ENCODE measurements at regions not wholly inside any gene's neighbourhood (a gene's known extent, or its start where the extent isn't known, plus 50 kb on each side); places are given as distances from the start of the nearest gene placed in this dataset.

DNA sequence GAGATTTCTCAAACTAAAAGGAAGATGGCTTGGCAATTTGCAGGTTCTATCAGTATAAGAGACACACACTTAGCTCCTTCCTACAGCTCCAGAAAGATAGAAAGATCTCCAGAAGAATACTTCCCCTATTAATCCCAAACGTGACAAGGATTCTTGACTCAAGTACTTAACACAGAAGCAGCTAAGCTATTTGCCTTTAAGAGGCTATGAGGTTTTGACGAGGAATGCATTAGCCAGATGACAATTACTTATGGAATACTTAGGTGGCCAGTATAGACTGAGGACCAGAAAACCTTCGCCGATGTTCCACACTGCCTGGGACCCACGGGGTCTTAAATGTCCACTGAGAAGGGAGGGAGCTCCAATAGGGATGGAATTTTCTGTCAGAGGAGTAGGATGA is 340.5 kb upstream of the KIF2A start:
- TF ChIP-seq ZFP3 (CRISPR knock-in tag; IDR thresholded peaks at IDR 0.05) (no peak), SNAI2 (CRISPR knock-in tag; IDR thresholded peaks at IDR 0.05) (no peak), RARB (CRISPR knock-in tag; IDR thresholded peaks at IDR 0.05) (no peak), BACH2 (CRISPR knock-in tag; IDR thresholded peaks at IDR 0.05; ENCODE audit: borderline replicate concordance) (no peak), ZNF70 (CRISPR knock-in tag; IDR thresholded peaks at IDR 0.05) (no peak), OSR1 (CRISPR knock-in tag; IDR thresholded peaks at IDR 0.05) (no peak), POU6F1 (CRISPR knock-in tag; IDR thresholded peaks at IDR 0.05; ENCODE audit: borderline replicate concordance, low read depth) (no peak), ZFP30 (CRISPR knock-in tag; IDR thresholded peaks at IDR 0.05) (no peak), ARNTL (CRISPR knock-in tag; IDR thresholded peaks at IDR 0.05; ENCODE audit: borderline replicate concordance, low read depth) (no peak), CREB5 (CRISPR knock-in tag; IDR thresholded peaks at IDR 0.05; ENCODE audit: low read depth) (no peak)
- TF ChIP-seq, protein P1, sequence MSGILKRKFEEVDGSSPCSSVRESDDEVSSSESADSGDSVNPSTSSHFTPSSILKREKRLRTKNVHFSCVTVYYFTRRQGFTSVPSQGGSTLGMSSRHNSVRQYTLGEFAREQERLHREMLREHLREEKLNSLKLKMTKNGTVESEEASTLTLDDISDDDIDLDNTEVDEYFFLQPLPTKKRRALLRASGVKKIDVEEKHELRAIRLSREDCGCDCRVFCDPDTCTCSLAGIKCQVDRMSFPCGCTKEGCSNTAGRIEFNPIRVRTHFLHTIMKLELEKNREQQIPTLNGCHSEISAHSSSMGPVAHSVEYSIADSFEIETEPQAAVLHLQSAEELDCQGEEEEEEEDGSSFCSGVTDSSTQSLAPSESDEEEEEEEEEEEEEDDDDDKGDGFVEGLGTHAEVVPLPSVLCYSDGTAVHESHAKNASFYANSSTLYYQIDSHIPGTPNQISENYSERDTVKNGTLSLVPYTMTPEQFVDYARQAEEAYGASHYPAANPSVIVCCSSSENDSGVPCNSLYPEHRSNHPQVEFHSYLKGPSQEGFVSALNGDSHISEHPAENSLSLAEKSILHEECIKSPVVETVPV (CRISPR knock-in tag; IDR thresholded peaks at IDR 0.05) = no peak
- TF ChIP-seq, protein P2, sequence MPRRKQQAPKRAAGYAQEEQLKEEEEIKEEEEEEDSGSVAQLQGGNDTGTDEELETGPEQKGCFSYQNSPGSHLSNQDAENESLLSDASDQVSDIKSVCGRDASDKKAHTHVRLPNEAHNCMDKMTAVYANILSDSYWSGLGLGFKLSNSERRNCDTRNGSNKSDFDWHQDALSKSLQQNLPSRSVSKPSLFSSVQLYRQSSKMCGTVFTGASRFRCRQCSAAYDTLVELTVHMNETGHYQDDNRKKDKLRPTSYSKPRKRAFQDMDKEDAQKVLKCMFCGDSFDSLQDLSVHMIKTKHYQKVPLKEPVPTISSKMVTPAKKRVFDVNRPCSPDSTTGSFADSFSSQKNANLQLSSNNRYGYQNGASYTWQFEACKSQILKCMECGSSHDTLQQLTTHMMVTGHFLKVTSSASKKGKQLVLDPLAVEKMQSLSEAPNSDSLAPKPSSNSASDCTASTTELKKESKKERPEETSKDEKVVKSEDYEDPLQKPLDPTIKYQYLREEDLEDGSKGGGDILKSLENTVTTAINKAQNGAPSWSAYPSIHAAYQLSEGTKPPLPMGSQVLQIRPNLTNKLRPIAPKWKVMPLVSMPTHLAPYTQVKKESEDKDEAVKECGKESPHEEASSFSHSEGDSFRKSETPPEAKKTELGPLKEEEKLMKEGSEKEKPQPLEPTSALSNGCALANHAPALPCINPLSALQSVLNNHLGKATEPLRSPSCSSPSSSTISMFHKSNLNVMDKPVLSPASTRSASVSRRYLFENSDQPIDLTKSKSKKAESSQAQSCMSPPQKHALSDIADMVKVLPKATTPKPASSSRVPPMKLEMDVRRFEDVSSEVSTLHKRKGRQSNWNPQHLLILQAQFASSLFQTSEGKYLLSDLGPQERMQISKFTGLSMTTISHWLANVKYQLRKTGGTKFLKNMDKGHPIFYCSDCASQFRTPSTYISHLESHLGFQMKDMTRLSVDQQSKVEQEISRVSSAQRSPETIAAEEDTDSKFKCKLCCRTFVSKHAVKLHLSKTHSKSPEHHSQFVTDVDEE (CRISPR knock-in tag; IDR thresholded peaks at IDR 0.05) = no peak
- TF ChIP-seq, protein P3, sequence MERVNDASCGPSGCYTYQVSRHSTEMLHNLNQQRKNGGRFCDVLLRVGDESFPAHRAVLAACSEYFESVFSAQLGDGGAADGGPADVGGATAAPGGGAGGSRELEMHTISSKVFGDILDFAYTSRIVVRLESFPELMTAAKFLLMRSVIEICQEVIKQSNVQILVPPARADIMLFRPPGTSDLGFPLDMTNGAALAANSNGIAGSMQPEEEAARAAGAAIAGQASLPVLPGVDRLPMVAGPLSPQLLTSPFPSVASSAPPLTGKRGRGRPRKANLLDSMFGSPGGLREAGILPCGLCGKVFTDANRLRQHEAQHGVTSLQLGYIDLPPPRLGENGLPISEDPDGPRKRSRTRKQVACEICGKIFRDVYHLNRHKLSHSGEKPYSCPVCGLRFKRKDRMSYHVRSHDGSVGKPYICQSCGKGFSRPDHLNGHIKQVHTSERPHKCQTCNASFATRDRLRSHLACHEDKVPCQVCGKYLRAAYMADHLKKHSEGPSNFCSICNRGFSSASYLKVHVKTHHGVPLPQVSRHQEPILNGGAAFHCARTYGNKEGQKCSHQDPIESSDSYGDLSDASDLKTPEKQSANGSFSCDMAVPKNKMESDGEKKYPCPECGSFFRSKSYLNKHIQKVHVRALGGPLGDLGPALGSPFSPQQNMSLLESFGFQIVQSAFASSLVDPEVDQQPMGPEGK (CRISPR knock-in tag; IDR thresholded peaks at IDR 0.05; ENCODE audit: borderline replicate concordance) = no peak
